ENCODE measurements at regions not wholly inside any gene's neighbourhood (a gene's known extent, or its start where the extent isn't known, plus 50 kb on each side); places are given as distances from the start of the nearest gene placed in this dataset.

- H3K4me3 ChIP-seq (ENCODE audit: low read depth, low read length), result no peak overlapping the region
- TF ChIP-seq, protein P1, sequence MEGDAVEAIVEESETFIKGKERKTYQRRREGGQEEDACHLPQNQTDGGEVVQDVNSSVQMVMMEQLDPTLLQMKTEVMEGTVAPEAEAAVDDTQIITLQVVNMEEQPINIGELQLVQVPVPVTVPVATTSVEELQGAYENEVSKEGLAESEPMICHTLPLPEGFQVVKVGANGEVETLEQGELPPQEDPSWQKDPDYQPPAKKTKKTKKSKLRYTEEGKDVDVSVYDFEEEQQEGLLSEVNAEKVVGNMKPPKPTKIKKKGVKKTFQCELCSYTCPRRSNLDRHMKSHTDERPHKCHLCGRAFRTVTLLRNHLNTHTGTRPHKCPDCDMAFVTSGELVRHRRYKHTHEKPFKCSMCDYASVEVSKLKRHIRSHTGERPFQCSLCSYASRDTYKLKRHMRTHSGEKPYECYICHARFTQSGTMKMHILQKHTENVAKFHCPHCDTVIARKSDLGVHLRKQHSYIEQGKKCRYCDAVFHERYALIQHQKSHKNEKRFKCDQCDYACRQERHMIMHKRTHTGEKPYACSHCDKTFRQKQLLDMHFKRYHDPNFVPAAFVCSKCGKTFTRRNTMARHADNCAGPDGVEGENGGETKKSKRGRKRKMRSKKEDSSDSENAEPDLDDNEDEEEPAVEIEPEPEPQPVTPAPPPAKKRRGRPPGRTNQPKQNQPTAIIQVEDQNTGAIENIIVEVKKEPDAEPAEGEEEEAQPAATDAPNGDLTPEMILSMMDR (IDR thresholded peaks at IDR 0.05; ENCODE audit: insufficient read depth, low read length, missing control alignments), result no peak
- no peak for DNase-seq (ENCODE audit: low read depth, low spot score)
- ChIA-PET CTCF (interaction anchor here (0.7 kb wide), 1 partner anchor 8 kb away, joined by 3 read pairs; no protein-coding TSS in a partner anchor), POLR2A (interaction anchor here (0.6 kb wide), 1 partner anchor 19 kb away, joined by 3 read pairs; no protein-coding TSS in a partner anchor)
Observed at GRCh38 chr19:5397804-5398692, 57.2 kb upstream of the ZNRF4 start.

DNA sequence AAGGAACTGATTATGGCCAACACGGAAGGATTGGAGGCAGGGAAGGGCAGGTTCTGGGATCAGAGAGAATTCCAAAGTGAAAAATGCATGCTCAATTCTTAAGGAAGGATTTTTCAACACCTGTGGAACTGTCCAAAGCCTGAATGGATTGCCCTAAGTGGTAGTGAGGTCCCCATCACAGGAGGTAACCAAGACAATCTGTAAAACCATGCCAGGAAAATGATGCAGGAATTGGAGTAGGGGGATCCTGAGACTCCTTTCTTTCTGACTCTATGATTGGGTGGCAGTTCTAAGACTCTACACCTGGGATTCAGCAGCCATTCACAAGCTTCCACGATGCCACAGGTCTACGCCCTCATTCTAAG lies 56.5 kb upstream of the ZNRF4 start:
- TF ChIP-seq, protein P1 (IDR thresholded peaks at IDR 0.05; ENCODE audit: insufficient read depth, low read length, missing control alignments), result no peak
- POLR2A ChIA-PET, result no interaction called here
- CTCF ChIA-PET, result no interaction called here
- no peak for DNase-seq (ENCODE audit: low read depth, low spot score)
- no peak overlapping the region for H3K4me3 ChIP-seq (ENCODE audit: low read depth, low read length)

DNA sequence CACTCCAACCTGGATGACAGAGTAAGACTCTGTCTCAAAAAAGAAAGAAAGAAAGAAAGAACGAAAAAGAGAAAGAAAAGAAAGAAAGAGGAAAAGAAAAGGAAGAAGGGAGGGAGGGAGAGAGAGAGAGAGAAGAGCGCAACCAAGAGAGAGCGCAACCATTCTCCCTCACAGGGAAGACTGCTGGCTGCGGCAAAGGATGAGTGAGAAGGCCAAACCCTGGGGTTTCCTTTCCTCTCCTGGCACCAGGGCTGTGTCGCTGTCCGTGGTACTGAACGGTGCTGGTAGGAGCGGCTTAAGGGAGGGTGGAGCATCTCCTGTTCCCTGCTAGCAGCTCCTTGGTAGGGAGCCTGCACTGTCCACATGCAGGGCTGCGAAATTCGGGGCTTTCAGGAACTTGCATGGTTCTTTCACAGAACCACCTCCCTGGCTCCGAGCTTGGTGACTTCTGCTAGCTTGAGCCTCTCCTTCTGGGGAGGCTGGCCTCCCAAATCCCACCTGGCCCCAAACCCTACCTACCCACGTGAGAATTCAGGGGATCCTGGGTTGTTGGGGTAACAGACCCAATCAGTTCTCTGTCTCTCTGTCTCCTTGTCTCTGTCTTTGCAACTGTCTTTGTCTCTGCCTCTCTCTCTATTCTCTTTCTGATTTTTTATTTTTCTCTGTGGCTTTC lies 51.1 kb upstream of the ZNRF4 start:
- no peak overlapping the region for H3K4me3 ChIP-seq (ENCODE audit: low read depth, low read length)
- DNase-seq (ENCODE audit: low read depth, low spot score), result peak; percentile 5
- POLR2A ChIA-PET, result no interaction called here
- TF ChIP-seq, protein P1 (IDR thresholded peaks at IDR 0.05; ENCODE audit: insufficient read depth, low read length, missing control alignments), result no peak
- CTCF ChIA-PET, result no interaction called here

All from AG04449 (cell line).